ENCODE measurements at regions not wholly inside any gene's neighbourhood (a gene's known extent, or its start where the extent isn't known, plus 50 kb on each side); places are given as distances from the start of the nearest gene placed in this dataset.
A peak's percentile ranks its signal among the peaks of the same experiment; 100 is the strongest.

GRCh38 chr5:74040065-74040551, 414.1 kb downstream of the ARHGEF28 start:
- Mint-ChIP-seq H3K4me1 (peaks cover 27% of the 10 kb centered on the region), H3K27ac (no peak overlapping the region), H3K36me3 (ENCODE audit: low read depth) (no peaks in the 10 kb centered on the region), H3K27me3 (ENCODE audit: low read depth, poor library complexity) (peaks cover 8% of the 10 kb centered on the region), H3K4me3 (no peak overlapping the region), H3K9me3 (no peaks in the 10 kb centered on the region)
- no peak for DNase-seq
- TF ChIP-seq CTCF (IDR thresholded peaks at IDR 0.05) = no peak

GRCh38 chr5:74037321-74037720, 411.3 kb downstream of the ARHGEF28 start:
- no peak for DNase-seq
- Mint-ChIP-seq H3K27me3 (ENCODE audit: low read depth, poor library complexity) (peaks cover 11% of the 10 kb centered on the region), H3K4me3 (no peak overlapping the region), H3K27ac (no peak overlapping the region), H3K36me3 (ENCODE audit: low read depth) (no peaks in the 10 kb centered on the region), H3K4me1 (peaks cover 25% of the 10 kb centered on the region), H3K9me3 (no peaks in the 10 kb centered on the region)
- TF ChIP-seq CTCF (IDR thresholded peaks at IDR 0.05) = no peak

- no peaks in the 10 kb centered on the region for H3K9me3 Mint-ChIP-seq
- H3K4me3 Mint-ChIP-seq = no peak overlapping the region
- TF ChIP-seq CTCF (IDR thresholded peaks at IDR 0.05) = peak; percentile 32
- peaks cover 30% of the 10 kb centered on the region for H3K4me1 Mint-ChIP-seq
- no peaks in the 10 kb centered on the region for H3K36me3 Mint-ChIP-seq (ENCODE audit: low read depth)
- DNase-seq = peak; percentile 17
- H3K27ac Mint-ChIP-seq = no peak overlapping the region
- peaks cover 11% of the 10 kb centered on the region for H3K27me3 Mint-ChIP-seq (ENCODE audit: low read depth, poor library complexity)
These were observed 409.5 kb downstream of the ARHGEF28 start for GRCh38 chr5:74035521-74035937.

GRCh38 chr5:74034733-74035132, 408.7 kb downstream of the ARHGEF28 start:
- H3K4me3 Mint-ChIP-seq = no peak overlapping the region
- H3K9me3 Mint-ChIP-seq = no peaks in the 10 kb centered on the region
- peaks cover 27% of the 10 kb centered on the region for H3K4me1 Mint-ChIP-seq
- DNase-seq = no peak
- no peak overlapping the region for H3K27ac Mint-ChIP-seq
- no peak for TF ChIP-seq CTCF (IDR thresholded peaks at IDR 0.05)
- peaks cover 14% of the 10 kb centered on the region for H3K27me3 Mint-ChIP-seq (ENCODE audit: low read depth, poor library complexity)
- no peaks in the 10 kb centered on the region for H3K36me3 Mint-ChIP-seq (ENCODE audit: low read depth)

GRCh38 chr5:74032617-74033016, 406.6 kb downstream of the ARHGEF28 start:
- Mint-ChIP-seq H3K9me3 (no peaks in the 10 kb centered on the region), H3K27me3 (ENCODE audit: low read depth, poor library complexity) (peaks cover 14% of the 10 kb centered on the region), H3K36me3 (ENCODE audit: low read depth) (no peaks in the 10 kb centered on the region), H3K4me1 (peaks cover 30% of the 10 kb centered on the region), H3K27ac (no peak overlapping the region), H3K4me3 (no peak overlapping the region)
- DNase-seq = no peak
- no peak for TF ChIP-seq CTCF (IDR thresholded peaks at IDR 0.05)

- Mint-ChIP-seq H3K4me1 (peaks cover 30% of the 10 kb centered on the region), H3K27me3 (ENCODE audit: low read depth, poor library complexity) (peaks cover 14% of the 10 kb centered on the region), H3K36me3 (ENCODE audit: low read depth) (no peaks in the 10 kb centered on the region), H3K4me3 (no peak overlapping the region), H3K27ac (no peak overlapping the region), H3K9me3 (no peaks in the 10 kb centered on the region)
- no peak for TF ChIP-seq CTCF (IDR thresholded peaks at IDR 0.05)
- no peak for DNase-seq
These were observed 405.5 kb downstream of the ARHGEF28 start for GRCh38 chr5:74031536-74031935.
